HL-60 (cell line): ENCODE measurements at regions not wholly inside any gene's neighbourhood (a gene's known extent, or its start where the extent isn't known, plus 50 kb on each side); places are given as distances from the start of the nearest gene placed in this dataset.

Experiments
- CTCF ChIP-seq: IDR thresholded peaks from one replicate; pipeline ENCODE4 v1.5.1; 2011; ENCODE audit warnings: low read length, control low read depth, inconsistent platforms; ENCODE audit not compliant: insufficient read depth
- POLR2AphosphoS5 ChIP-seq: IDR thresholded peaks from 2 replicates; pipeline ENCODE4 v1.6.1; 2012; ENCODE audit warnings: low read depth

- TF ChIP-seq POLR2AphosphoS5 (no peak), CTCF (no peak)
Observed at GRCh38 chr6:2376429-2377355, 131.3 kb upstream of the GMDS start.
